ENCODE measurements at regions not wholly inside any gene's neighbourhood (a gene's known extent, or its start where the extent isn't known, plus 50 kb on each side); places are given as distances from the start of the nearest gene placed in this dataset.
A peak's percentile ranks its signal among the peaks of the same experiment; 100 is the strongest.

DNA sequence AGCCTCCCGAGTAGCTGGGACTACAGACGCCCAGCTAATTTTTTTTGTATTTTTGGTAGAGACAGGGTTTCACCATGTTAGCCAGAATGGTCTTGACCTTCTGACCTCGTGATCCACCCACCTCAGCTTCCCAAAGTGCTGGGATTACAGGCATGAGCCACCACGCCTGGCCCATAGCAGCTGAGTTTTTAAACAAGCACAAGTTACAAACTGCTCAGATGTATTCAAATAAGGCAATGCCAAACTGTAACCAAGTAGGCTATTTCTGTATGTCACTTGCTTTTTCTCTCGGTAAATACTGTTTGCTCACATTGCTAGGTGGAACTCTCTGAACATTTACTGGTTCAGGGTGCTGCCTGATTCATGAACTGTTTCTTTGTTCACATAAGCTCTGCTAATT lies 799.3 kb upstream of the NUDT12 start:
- DNase-seq (ENCODE audit: extremely low read depth, low read depth) = no peak
- TF ChIP-seq, protein P1, sequence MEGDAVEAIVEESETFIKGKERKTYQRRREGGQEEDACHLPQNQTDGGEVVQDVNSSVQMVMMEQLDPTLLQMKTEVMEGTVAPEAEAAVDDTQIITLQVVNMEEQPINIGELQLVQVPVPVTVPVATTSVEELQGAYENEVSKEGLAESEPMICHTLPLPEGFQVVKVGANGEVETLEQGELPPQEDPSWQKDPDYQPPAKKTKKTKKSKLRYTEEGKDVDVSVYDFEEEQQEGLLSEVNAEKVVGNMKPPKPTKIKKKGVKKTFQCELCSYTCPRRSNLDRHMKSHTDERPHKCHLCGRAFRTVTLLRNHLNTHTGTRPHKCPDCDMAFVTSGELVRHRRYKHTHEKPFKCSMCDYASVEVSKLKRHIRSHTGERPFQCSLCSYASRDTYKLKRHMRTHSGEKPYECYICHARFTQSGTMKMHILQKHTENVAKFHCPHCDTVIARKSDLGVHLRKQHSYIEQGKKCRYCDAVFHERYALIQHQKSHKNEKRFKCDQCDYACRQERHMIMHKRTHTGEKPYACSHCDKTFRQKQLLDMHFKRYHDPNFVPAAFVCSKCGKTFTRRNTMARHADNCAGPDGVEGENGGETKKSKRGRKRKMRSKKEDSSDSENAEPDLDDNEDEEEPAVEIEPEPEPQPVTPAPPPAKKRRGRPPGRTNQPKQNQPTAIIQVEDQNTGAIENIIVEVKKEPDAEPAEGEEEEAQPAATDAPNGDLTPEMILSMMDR (IDR thresholded peaks at IDR 0.05; ENCODE audit: low read depth, low read length, missing control alignments) = no peak

DNA sequence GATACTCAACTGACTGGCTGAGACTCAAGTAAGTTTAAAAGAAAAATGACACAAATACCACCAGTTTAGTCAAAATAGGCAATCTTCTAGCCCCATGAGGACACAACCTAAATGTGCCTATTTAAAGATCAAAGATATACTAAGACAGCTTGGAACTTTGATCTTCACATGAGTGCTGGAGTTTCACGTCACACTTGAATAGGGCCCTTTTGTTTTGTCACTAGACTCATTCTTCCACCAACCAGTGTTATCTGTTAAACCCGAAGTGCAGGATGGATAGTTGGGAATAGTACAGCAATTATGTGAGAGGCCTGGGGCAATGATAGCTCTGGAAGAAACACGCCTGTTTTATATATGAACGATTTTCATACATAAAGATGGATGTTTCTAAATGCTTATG lies 792.8 kb upstream of the NUDT12 start:
- TF ChIP-seq, protein P1 (IDR thresholded peaks at IDR 0.05; ENCODE audit: low read depth, low read length, missing control alignments) = no peak
- no peak overlapping the region for H3K4me3 ChIP-seq (replicated peaks; ENCODE audit: low read depth, low read length)
- no peak for DNase-seq (ENCODE audit: extremely low read depth, low read depth)

More for the DNA sequence above, 799.3 kb upstream of the NUDT12 start:
- no peak overlapping the region for H3K4me3 ChIP-seq (replicated peaks; ENCODE audit: low read depth, low read length)

DNA sequence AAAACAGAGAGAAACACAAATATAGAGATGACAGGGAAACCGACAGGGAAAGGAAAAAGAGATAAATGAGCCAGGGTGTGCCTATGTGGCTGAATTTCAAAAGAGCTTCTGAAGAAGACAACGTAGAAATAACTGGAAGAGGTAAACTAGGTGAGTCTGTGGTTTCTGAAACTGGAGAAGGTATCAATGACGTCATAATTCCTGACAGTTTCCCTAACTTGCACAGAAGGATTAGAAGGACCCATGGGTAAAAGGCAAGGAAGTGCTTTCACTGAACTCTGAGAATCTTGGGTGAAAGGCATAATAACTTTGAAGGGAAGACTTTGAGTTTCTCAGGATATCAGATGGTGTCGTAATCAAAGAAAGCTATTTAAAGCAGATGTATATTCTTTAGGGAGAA lies 790.8 kb upstream of the NUDT12 start:
- DNase-seq (ENCODE audit: extremely low read depth, low read depth) = no peak
- TF ChIP-seq, protein P1 (IDR thresholded peaks at IDR 0.05; ENCODE audit: low read depth, low read length, missing control alignments) = no peak
- H3K4me3 ChIP-seq (replicated peaks; ENCODE audit: low read depth, low read length) = no peak overlapping the region

GRCh38 chr5:104352954-104353353 lies 790.4 kb upstream of the NUDT12 start:
- TF ChIP-seq, protein P1 (IDR thresholded peaks at IDR 0.05; ENCODE audit: low read depth, low read length, missing control alignments) = no peak
- no peak overlapping the region for H3K4me3 ChIP-seq (replicated peaks; ENCODE audit: low read depth, low read length)
- no peak for DNase-seq (ENCODE audit: extremely low read depth, low read depth)

GRCh38 chr5:104347119-104347708 lies 784.6 kb upstream of the NUDT12 start:
- H3K4me3 ChIP-seq (replicated peaks; ENCODE audit: low read depth, low read length) = no peak overlapping the region
- TF ChIP-seq, protein P1 (IDR thresholded peaks at IDR 0.05; ENCODE audit: low read depth, low read length, missing control alignments) = no peak
- peak; percentile 5 for DNase-seq (ENCODE audit: extremely low read depth, low read depth)

- TF ChIP-seq, protein P1 (IDR thresholded peaks at IDR 0.05; ENCODE audit: low read depth, low read length, missing control alignments) = no peak
- no peak for DNase-seq (ENCODE audit: extremely low read depth, low read depth)
- H3K4me3 ChIP-seq (replicated peaks; ENCODE audit: low read depth, low read length) = no peak overlapping the region
Measured at GRCh38 chr5:104345222-104346016, 782.8 kb upstream of the NUDT12 start.

Measured in HFF-Myc (cell line).